HT-29 (cell line): ENCODE measurements at regions not wholly inside any gene's neighbourhood (a gene's known extent, or its start where the extent isn't known, plus 50 kb on each side); places are given as distances from the start of the nearest gene placed in this dataset.

ENCODE experiments used
- DNase-seq: peaks from one replicate; pipeline ENCODE4 v3.0.0-alpha.2; 2015; ENCODE audit warnings: low spot score

- no peak for DNase-seq
These were observed 218.2 kb upstream of the ADGRL2 start for GRCh38 chr1:81582467-81582986.

DNA sequence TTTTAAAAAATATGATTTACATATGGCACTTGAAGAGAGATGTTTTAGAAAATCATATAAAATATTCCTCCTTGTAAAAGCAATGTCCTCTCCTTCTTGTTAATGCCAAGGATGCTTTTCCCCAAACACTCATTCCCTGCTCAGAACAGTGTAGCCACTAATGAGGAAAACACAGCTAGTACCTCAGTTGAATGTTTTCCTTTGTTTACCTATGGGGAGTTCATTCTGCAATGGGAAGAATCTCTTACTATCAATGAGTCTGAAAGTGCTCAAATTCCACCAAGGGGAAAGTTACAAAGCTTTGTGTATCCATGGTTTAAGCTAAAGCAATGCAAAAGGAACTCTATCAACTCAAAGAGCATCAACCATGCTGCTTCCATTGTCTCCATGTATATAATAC, 221.9 kb upstream of the ADGRL2 start:
- no peak for DNase-seq

GRCh38 chr1:81577004-81577697, 223.6 kb upstream of the ADGRL2 start:
- DNase-seq: no peak

DNA sequence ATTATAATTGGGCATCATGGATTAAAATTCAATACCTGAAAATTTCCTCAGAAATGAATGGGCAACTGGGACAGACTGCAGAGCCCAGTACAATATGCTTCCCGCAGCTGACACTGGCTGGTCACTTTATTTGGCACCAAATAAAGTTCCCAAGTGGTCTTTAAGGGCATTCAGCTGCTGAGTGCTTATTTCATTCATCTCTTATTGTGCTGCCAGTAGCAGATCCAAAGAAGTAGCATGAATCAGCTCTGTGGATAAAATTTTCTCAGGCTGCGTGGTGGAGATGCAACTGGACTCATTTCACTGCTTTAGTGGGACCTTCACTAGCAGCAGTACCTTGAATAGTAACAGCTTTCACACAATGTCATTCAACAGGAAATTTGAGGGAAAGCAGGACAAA, 226.3 kb upstream of the ADGRL2 start:
- DNase-seq: no peak

- no peak for DNase-seq
These were observed 227.3 kb upstream of the ADGRL2 start for GRCh38 chr1:81573458-81573857.

DNA sequence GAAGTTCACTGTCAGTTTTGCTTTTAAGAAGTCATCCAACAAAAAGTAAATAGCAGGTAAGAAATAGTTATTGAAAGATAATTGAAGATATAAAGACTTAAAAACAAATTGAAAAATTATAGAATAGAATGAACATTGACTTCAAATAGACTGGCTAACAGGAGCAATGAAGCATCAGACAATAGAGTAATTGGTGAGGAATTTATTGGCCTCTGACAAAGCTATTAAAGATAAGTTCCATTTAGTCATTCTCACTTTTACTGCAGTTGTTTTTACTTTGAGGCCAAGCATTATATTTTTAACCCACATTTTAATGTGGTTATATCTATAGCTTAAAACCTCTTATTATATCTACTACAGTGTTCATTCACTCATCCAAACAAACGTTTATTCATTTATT, 228.8 kb upstream of the ADGRL2 start:
- no peak for DNase-seq

GRCh38 chr1:81569761-81570160, 231.0 kb upstream of the ADGRL2 start:
- no peak for DNase-seq

DNA sequence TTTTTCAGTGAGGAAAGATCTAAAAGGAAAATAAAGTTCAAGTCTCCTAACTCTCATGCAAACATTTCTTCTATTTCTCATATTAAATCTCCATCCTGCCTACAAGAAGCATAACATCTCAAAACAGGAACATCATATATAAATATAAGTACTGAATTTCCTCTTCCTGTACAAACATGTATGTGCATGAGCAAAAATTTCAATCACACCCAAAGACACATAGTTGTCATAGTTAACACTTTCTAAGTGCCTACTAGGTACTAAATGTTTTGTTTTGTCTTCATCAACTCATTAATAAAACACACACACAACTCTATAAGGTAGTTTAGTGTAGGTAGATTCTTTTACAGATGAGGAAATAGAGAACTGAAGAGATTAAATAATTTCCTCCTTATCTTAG, 237.1 kb upstream of the ADGRL2 start:
- DNase-seq: no peak

- no peak for DNase-seq
These were observed 237.8 kb upstream of the ADGRL2 start for GRCh38 chr1:81562934-81563333.

GRCh38 chr1:81560629-81561028, 240.1 kb upstream of the ADGRL2 start:
- no peak for DNase-seq

- peak; percentile 29 for DNase-seq
These were observed 240.9 kb upstream of the ADGRL2 start for GRCh38 chr1:81559662-81560350.

GRCh38 chr1:81558291-81559076, 242.2 kb upstream of the ADGRL2 start:
- no peak for DNase-seq

- DNase-seq: no peak
These were observed 243.8 kb upstream of the ADGRL2 start for GRCh38 chr1:81556968-81557367.

DNA sequence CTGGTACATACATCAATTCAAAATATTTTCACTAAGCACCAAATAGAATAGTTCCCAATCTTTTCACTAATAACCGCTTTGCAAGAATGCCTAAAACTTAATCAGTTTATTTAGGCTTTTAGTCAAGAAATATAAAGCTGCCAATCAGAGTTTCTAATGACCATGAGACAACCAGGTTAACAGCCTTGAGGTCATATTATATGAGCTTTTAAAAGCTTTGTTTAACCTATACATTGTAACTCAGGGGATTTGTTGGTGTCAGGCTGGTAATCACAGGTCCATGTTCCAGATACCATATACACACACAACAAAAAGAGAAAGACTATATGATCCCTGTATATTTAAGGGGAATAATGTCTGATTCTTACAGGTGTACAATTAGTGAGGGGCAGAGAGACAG, 246.2 kb upstream of the ADGRL2 start:
- DNase-seq: no peak

- no peak for DNase-seq
These were observed 246.6 kb upstream of the ADGRL2 start for GRCh38 chr1:81554108-81554507.

DNA sequence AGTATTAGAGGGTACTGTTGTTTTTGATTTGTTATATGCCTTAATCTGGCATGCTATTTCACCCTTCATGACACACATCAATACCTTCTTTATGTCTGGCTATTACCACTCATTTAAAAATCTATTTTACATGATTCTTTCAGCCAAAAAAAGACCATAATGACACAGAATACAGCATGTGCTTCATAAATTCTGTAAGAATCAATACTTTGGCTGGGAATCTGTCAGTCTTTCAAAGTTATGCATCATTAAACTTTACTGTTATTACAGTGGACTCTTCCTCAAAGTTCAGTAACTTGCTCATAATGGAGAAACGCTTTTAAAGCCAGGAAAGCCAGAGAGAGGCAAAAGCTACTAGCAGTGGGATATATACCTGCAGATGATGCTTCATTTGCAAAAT, 247.2 kb upstream of the ADGRL2 start:
- no peak for DNase-seq

DNA sequence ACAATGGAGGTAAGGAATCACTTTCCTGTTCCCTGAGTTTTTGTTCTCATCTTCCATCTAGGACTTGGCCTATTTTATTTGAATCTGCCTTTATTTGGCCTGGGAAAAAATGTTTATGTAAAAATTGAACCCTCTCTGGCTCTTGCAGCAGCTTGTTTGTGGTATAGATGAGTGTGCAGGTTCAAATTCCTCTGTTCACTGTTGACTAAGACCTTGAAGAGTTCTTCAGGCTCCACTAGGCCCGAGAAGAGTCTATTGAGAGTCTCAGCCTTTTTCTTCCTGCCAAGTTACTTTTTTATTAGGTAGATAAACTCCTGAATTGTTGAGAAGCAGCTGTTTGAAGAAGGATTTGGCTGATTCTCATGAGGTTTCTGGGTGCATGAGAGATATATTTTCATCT, 248.8 kb upstream of the ADGRL2 start:
- no peak for DNase-seq

GRCh38 chr1:81550753-81551152, 250.0 kb upstream of the ADGRL2 start:
- peak; percentile 61 for DNase-seq

DNA sequence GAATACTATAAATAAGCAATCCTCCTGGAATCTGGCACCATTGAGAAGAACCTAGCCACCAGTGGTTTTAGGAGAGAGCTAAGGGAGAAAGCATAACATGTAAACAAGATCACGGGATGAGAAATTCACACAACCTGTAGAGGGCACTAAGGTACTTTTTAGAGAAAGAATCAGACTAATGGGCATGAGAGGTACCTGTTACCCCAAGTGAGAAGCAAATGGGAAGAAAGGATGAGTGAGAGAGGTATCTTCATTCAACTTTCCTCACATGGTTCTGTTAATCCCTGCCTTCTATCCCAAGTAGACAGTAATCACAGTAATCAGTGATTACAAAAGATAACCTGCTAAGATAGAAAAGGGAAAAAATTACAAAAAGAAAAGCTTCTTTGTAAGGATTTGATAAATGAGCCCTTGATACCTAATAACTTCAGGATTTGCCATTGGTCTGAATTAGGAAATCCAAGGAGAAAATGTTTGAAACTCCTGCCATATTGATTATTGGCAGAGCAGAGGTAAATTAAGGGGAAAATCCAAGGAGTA, 251.1 kb upstream of the ADGRL2 start:
- DNase-seq: peak; percentile 74

DNA sequence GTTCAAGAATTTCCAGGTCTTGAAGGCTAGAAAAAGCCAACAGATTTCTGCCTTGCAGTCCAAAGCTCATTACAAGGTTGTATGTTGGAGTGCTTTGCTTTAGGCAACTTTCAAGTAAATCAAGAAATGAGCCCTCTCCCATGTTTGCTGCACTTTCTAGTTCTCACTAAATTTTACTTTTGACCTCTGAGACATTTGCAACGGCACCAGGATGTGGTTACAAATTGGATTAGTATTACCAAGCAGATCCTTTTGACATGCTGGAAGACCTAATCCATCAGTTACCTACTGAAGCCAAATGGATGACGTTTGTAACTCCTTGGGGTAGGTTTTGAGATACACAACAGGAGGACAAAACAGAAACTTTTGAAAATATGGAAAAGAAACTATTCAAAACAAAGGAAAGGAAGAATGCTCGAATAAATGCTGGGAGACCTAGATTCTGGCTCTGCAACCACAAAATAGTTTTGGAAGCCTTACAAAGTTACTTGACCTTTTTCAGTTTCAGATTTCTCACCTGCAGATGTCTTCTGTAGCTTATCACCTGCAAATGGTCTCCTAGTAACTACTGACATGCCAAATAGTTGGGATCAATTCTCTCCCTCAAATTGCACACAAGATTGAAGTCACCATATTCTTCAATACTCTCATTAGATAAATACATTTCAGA, 251.7 kb upstream of the ADGRL2 start:
- no peak for DNase-seq

GRCh38 chr1:81547912-81548303, 252.8 kb upstream of the ADGRL2 start:
- DNase-seq: no peak
